Epithelial cell of prostate (primary cell): ENCODE measurements at regions not wholly inside any gene's neighbourhood (a gene's known extent, or its start where the extent isn't known, plus 50 kb on each side); places are given as distances from the start of the nearest gene placed in this dataset.
"Not testable (repeated sequence)": the region's sequence is repeated elsewhere in the genome, so short reads cannot be mapped to it uniquely, and the experiment has no call there.

Source experiments
- DNase-seq: peaks from one replicate; pipeline ENCODE4 v3.0.0-alpha.2; 2011; ENCODE audit warnings: low read depth, low spot score
- H3K27ac ChIP-seq: fragments of 450-650 bp; 2 replicates; pipeline ENCODE4 v1.5.1; 2017; ENCODE audit warnings: mild to moderate bottlenecking

GRCh38 chr14:89540830-89541470 lies 123.9 kb upstream of the FOXN3 start:
- peak overlapping the region; percentile 16 for H3K27ac ChIP-seq
- no peak for DNase-seq

- H3K27ac ChIP-seq: peak overlapping the region; percentile 16
- DNase-seq: no peak
These were observed 123.2 kb upstream of the FOXN3 start for GRCh38 chr14:89540009-89540829.

- H3K27ac ChIP-seq: no peak overlapping the region
- no peak for DNase-seq
These were observed 120.9 kb upstream of the FOXN3 start for GRCh38 chr14:89537911-89538310.

- H3K27ac ChIP-seq: no peak overlapping the region
- DNase-seq: no peak
These were observed 118.1 kb upstream of the FOXN3 start for GRCh38 chr14:89534902-89535685.

- DNase-seq: no peak
- H3K27ac ChIP-seq: no peak overlapping the region
These were observed 116.7 kb upstream of the FOXN3 start for GRCh38 chr14:89533766-89534165.

GRCh38 chr14:89533136-89533535 lies 116.1 kb upstream of the FOXN3 start:
- H3K27ac ChIP-seq: no peak overlapping the region
- DNase-seq: no peak

GRCh38 chr14:89531661-89532335 lies 114.8 kb upstream of the FOXN3 start:
- no peak for DNase-seq
- H3K27ac ChIP-seq: no peak overlapping the region

GRCh38 chr14:89524990-89525667 lies 108.1 kb upstream of the FOXN3 start:
- no peak for DNase-seq
- no peak overlapping the region for H3K27ac ChIP-seq

GRCh38 chr14:89524412-89524811 lies 107.4 kb upstream of the FOXN3 start:
- H3K27ac ChIP-seq: no peak overlapping the region
- DNase-seq: no peak

- no peak overlapping the region for H3K27ac ChIP-seq
These were observed 105.0 kb upstream of the FOXN3 start for GRCh38 chr14:89521988-89522387.

GRCh38 chr14:89519040-89519439 lies 102.0 kb upstream of the FOXN3 start:
- no peak for DNase-seq
- no peak overlapping the region for H3K27ac ChIP-seq

More at GRCh38 chr14:89521988-89522387, 105.0 kb upstream of the FOXN3 start:
- DNase-seq: no peak

- no peak overlapping the region for H3K27ac ChIP-seq
- DNase-seq: no peak
These were observed 99.1 kb upstream of the FOXN3 start for GRCh38 chr14:89516173-89516572.

GRCh38 chr14:89514601-89515000 lies 97.6 kb upstream of the FOXN3 start:
- DNase-seq: no peak
- no peak overlapping the region for H3K27ac ChIP-seq

- H3K27ac ChIP-seq: no peak overlapping the region
- DNase-seq: no peak
These were observed 92.9 kb upstream of the FOXN3 start for GRCh38 chr14:89509891-89510290.

- DNase-seq: no peak
These were observed 91.8 kb upstream of the FOXN3 start for GRCh38 chr14:89508863-89509262.

GRCh38 chr14:89507926-89508460 lies 91.0 kb upstream of the FOXN3 start:
- H3K27ac ChIP-seq: peak overlapping the region; percentile 74
- peak; percentile 26 for DNase-seq

More at GRCh38 chr14:89508863-89509262, 91.8 kb upstream of the FOXN3 start:
- H3K27ac ChIP-seq: no peak overlapping the region

- peak; percentile 60 for DNase-seq
- peak overlapping the region; percentile 74 for H3K27ac ChIP-seq
These were observed 90.5 kb upstream of the FOXN3 start for GRCh38 chr14:89507521-89507920.

- H3K27ac ChIP-seq: peak overlapping the region; percentile 74
- not testable (repeated sequence) for DNase-seq
These were observed 89.9 kb upstream of the FOXN3 start for GRCh38 chr14:89506891-89507452.
